SK-N-SH (cell line): ENCODE measurements at regions not wholly inside any gene's neighbourhood (a gene's known extent, or its start where the extent isn't known, plus 50 kb on each side); places are given as distances from the start of the nearest gene placed in this dataset.

Source experiments
- CTCF ChIA-PET: fragments of 300-600, 350-600 bp; formaldehyde crosslinking; extraction: SDS; loops from one replicate; lab custom pipeline; 2021; lab: Yijun Ruan, JAX
- POLR2A ChIA-PET: fragments of 350-600 bp; sonication (Branson Sonifier 250); formaldehyde crosslinking; extraction: SDS; loops from one replicate; lab custom pipeline; 2020; ENCODE audit warnings: antibody characterized with exemption, inconsistent platforms; lab: Yijun Ruan, JAX
- DNase-seq: peaks from one replicate; pipeline ENCODE4 v3.0.0; 2012
- H2AFZ ChIP-seq: fragments of 200-600 bp; sonication (generic); 2 replicates; pipeline ENCODE4 v1.8.1; 2016; ENCODE audit warnings: antibody characterized with exemption, mild to moderate bottlenecking, low read depth
- H3F3A ChIP-seq: fragments of 200-600 bp; sonication (generic); replicated peaks from 2 replicates; pipeline ENCODE3; 2016; ENCODE audit warnings: antibody characterized with exemption, mild to moderate bottlenecking; ENCODE audit not compliant: insufficient read depth
- H3K27ac ChIP-seq, 2 experiments: fragments of 200-500 bp in 1 of 2; fragments of 200-600 bp in 1 of 2; sonication (Bioruptor generic) in 1 of 2; sonication (generic), shearing (Covaris generic) in 1 of 2; 2 replicates each; pipeline versions ENCODE4 v1.5.1 to v1.6.1; 2014 to 2016; ENCODE audit warnings: low read depth in 2 of 2, inconsistent platforms in 1 of 2, low read length in 1 of 2, mild to moderate bottlenecking in 1 of 2, mixed read lengths in 1 of 2
- H3K27me3 ChIP-seq: fragments of 200-600 bp; sonication (generic), shearing (Covaris generic); 2 replicates; pipeline ENCODE4 v1.6.1; 2016; ENCODE audit warnings: mixed run types; ENCODE audit not compliant: insufficient read depth
- H3K36me3 ChIP-seq, 2 experiments: fragments of 200-500 bp in 1 of 2; fragments of 200-600 bp in 1 of 2; sonication (Bioruptor generic) in 1 of 2; sonication (generic) in 1 of 2; replicated peaks in 1 of 2; 2 replicates each; pipeline versions ENCODE3 to v1.5.1; 2014 to 2016; ENCODE audit warnings: low read length in 1 of 2, mild to moderate bottlenecking in 1 of 2; ENCODE audit not compliant: insufficient read depth in 2 of 2, control insufficient read depth in 1 of 2
- H3K4me1 ChIP-seq, 2 experiments: fragments of 200-500 bp in 1 of 2; fragments of 200-600 bp in 1 of 2; sonication (Bioruptor generic) in 1 of 2; sonication (generic), shearing (Covaris generic) in 1 of 2; 2 replicates each; pipeline versions ENCODE4 v1.5.1 to v1.6.1; 2014 to 2016; ENCODE audit warnings: low read depth in 1 of 2, low read length in 1 of 2, mixed run types in 1 of 2; ENCODE audit not compliant: insufficient read depth in 2 of 2, control insufficient read depth in 1 of 2
- H3K4me2 ChIP-seq: fragments of 200-600 bp; sonication (generic), shearing (Covaris generic); 2 replicates; pipeline ENCODE4 v1.6.1; 2017; ENCODE audit warnings: mixed run types
- H3K4me3 ChIP-seq, 2 experiments: fragments of 200-500 bp in 1 of 2; fragments of 200-600 bp in 1 of 2; sonication (Bioruptor generic) in 1 of 2; sonication (generic), shearing (Covaris generic) in 1 of 2; 2 replicates each; pipeline versions ENCODE4 v1.5.1 to v1.8.1; 2014 to 2016; ENCODE audit warnings: low read depth in 2 of 2, inconsistent platforms in 1 of 2, low read length in 1 of 2, mild to moderate bottlenecking in 1 of 2, mixed read lengths in 1 of 2, moderate library complexity in 1 of 2
- H3K79me2 ChIP-seq: fragments of 200-600 bp; sonication (generic); 2 replicates; pipeline ENCODE4 v1.8.1; 2017; ENCODE audit warnings: mild to moderate bottlenecking; ENCODE audit not compliant: insufficient read depth
- H3K9ac ChIP-seq: fragments of 200-600 bp; sonication (generic); 2 replicates; pipeline ENCODE4 v1.6.1; 2017; ENCODE audit warnings: mixed run types
- H3K9me2 ChIP-seq: fragments of 200-600 bp; sonication (generic); 2 replicates; pipeline ENCODE4 v1.6.1; 2017; ENCODE audit warnings: mixed run types
- H3K9me3 ChIP-seq: fragments of 200-600 bp; sonication (generic); 2 replicates; pipeline ENCODE4 v1.6.1; 2017; ENCODE audit warnings: mixed run types, mild to moderate bottlenecking, moderate library complexity
- H4K20me1 ChIP-seq: fragments of 200-600 bp; sonication (generic); 2 replicates; pipeline ENCODE4 v1.6.1; 2017; ENCODE audit warnings: mild to moderate bottlenecking, mixed run types; ENCODE audit not compliant: insufficient read depth
- ELF1 ChIP-seq: IDR thresholded peaks from 2 replicates; pipeline ENCODE4 v1.4.0; 2012
- FOSL2 ChIP-seq: IDR thresholded peaks from 2 replicates; pipeline ENCODE4 v1.4.0; 2012; ENCODE audit warnings: low read depth, mild to moderate bottlenecking, moderate library complexity, borderline replicate concordance
- GABPA ChIP-seq: IDR thresholded peaks from 2 replicates; pipeline ENCODE4 v1.4.0; 2012; ENCODE audit warnings: low read depth, mild to moderate bottlenecking
- JUND ChIP-seq: IDR thresholded peaks from 2 replicates; pipeline ENCODE4 v1.4.0; 2012
- MEF2A ChIP-seq: IDR thresholded peaks from 2 replicates; pipeline ENCODE4 v1.4.0; 2012; ENCODE audit warnings: low read depth, borderline replicate concordance
- MXI1 ChIP-seq: IDR thresholded peaks from 2 replicates; pipeline ENCODE4 v1.6.1; 2012; ENCODE audit warnings: mild to moderate bottlenecking, low read depth, low read length, improper control_type of control experiment
- NFIC ChIP-seq: IDR thresholded peaks from 2 replicates; pipeline ENCODE4 v1.4.0; 2012; ENCODE audit warnings: borderline replicate concordance
- POLR2AphosphoS5 ChIP-seq: IDR thresholded peaks from 2 replicates; pipeline ENCODE4 v1.6.1; 2012; ENCODE audit warnings: low read depth, low read length
- RAD21 ChIP-seq: IDR thresholded peaks from 2 replicates; pipeline ENCODE4 v1.6.1; 2012; ENCODE audit warnings: mild to moderate bottlenecking, low read length
- RCOR1 ChIP-seq: fragments of 150-350 bp; IDR thresholded peaks from 2 replicates; pipeline ENCODE4 v1.6.1; 2017; ENCODE audit warnings: antibody characterized with exemption, low read length
- SMC3 ChIP-seq: IDR thresholded peaks from 2 replicates; pipeline ENCODE4 v1.6.1; 2012; ENCODE audit warnings: low read depth, low read length, improper control_type of control experiment
- TAF1 ChIP-seq: IDR thresholded peaks from 2 replicates; pipeline ENCODE4 v1.6.1; 2012; ENCODE audit warnings: low read depth, mild to moderate bottlenecking, low read length, moderate library complexity, borderline replicate concordance
- TEAD4 ChIP-seq: IDR thresholded peaks from 2 replicates; pipeline ENCODE4 v1.4.0; 2012; ENCODE audit warnings: mild to moderate bottlenecking, borderline replicate concordance; ENCODE audit not compliant: insufficient read depth
- YY1 ChIP-seq: IDR thresholded peaks from 2 replicates; pipeline ENCODE4 v1.4.0; 2012; ENCODE audit warnings: low read depth, mild to moderate bottlenecking
- WGBS: methylation state at CpG from one replicate; pipeline ENCODE4 v1.1.6; 2017; ENCODE audit warnings: low lambda C conversion rate; 5-methylcytosine and 5-hydroxymethylcytosine counted together
- TF ChIP-seq, protein P1 (sequence below): IDR thresholded peaks from 2 replicates; pipeline ENCODE4 v1.4.0; 2012; ENCODE audit warnings: low read depth
- TF ChIP-seq, protein P2 (sequence below): fragments of 150-350 bp; IDR thresholded peaks from 2 replicates; pipeline ENCODE4 v1.6.1; 2016; ENCODE audit warnings: mild to moderate bottlenecking, low read depth, low read length
- TF ChIP-seq, protein P3 (sequence below): IDR thresholded peaks from 2 replicates; pipeline ENCODE4; 2012
- TF ChIP-seq, protein P4 (sequence below): fragments of 150-350 bp; IDR thresholded peaks from 2 replicates; pipeline ENCODE4 v1.6.1; 2017; ENCODE audit warnings: antibody characterized with exemption, low read length, low read depth, borderline replicate concordance
- TF ChIP-seq, protein P5 (sequence below): IDR thresholded peaks from 2 replicates; pipeline ENCODE4 v1.4.0; 2012; ENCODE audit warnings: low read depth, borderline replicate concordance

DNA sequence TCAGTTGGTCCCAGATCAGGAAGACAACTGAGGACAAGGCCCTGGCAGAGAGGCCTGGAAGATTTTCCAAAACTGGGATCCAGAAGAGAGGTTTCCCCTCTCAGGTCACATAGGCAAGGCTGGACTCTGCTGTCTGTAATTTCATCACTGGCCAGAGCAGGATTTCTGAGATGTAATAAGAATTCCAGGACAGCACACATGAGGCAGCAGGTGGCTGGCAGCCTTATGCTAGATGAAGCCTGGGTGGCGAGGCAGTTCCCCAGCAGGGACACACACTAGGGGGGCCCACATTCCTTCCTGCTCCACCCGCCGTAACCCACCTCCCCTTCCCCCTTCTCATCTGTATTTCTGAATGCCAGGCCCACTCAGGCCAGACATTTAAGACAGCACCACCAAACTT is 98.6 kb downstream of the HNRNPLL start:
- H3K4me2 ChIP-seq: no peak overlapping the region
- POLR2A ChIA-PET: no interaction called here

DNA sequence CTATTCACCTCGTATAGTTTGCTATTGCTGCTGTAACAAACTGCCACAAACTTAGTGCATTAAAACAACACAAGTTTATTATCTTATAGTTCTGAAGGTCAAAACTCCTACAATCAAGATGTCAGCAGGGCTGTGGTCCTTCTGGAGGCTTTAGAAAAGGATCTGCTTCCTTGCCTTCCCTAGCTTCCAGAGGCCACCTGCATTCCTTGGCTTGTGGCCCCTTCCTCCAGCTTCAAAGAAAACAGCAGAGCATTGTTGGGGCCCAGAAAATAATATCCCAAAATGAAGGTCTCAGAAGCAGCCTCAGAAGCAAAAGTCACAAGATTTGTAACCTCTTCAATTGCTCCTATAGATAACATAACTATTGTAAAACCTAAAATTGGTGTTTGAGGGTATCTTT is 100.6 kb downstream of the HNRNPLL start:
- TF ChIP-seq FOSL2: no peak
- TF ChIP-seq RCOR1: no peak
- no peak for TF ChIP-seq ELF1
- no peaks in the 10 kb centered on the region for H4K20me1 ChIP-seq
- peaks cover 0 to 3% of the 10 kb centered on the region in 2 experiments; a peak in 1 of 4 replicates for H3K4me1 ChIP-seq
- CTCF ChIA-PET: interaction anchor here (1.4 kb wide), 1 partner anchor 186 kb away, joined by 5 read pairs; no protein-coding TSS in a partner anchor
- H3K4me3 ChIP-seq: no peak overlapping the region
- no peak overlapping the region for H2AFZ ChIP-seq
- H3K9ac ChIP-seq: no peak overlapping the region
- H3K4me2 ChIP-seq: no peak overlapping the region
- H3K27me3 ChIP-seq: no peaks in the 10 kb centered on the region; the same call in 1 of the 2 replicates
- no peaks in the 10 kb centered on the region for H3F3A ChIP-seq
- H3K36me3 ChIP-seq: no peaks in the 10 kb centered on the region
- H3K9me3 ChIP-seq: no peaks in the 10 kb centered on the region
- no peak overlapping the region for H3K27ac ChIP-seq
- H3K79me2 ChIP-seq: no peaks in the 10 kb centered on the region
- H3K9me2 ChIP-seq: no peaks in the 10 kb centered on the region
- DNase-seq: no peak
- WGBS: 63% methylated on average over 1 of the region's 1 CpG
- POLR2A ChIA-PET: no interaction called here

More for the DNA sequence above, 98.6 kb downstream of the HNRNPLL start:
- H3K9ac ChIP-seq: no peak overlapping the region
- no peaks in the 10 kb centered on the region for H3K36me3 ChIP-seq
- no peak overlapping the region for H2AFZ ChIP-seq
- no peak for DNase-seq
- WGBS: 84% methylated on average over 3 of the region's 3 CpGs
- no peaks in the 10 kb centered on the region for H4K20me1 ChIP-seq
- H3K4me1 ChIP-seq: peaks cover 10 to 11% of the 10 kb centered on the region in 2 experiments; a peak in 3 of 4 replicates
- H3K27me3 ChIP-seq: no peaks in the 10 kb centered on the region; the same call in 1 of the 2 replicates
- no peaks in the 10 kb centered on the region for H3K9me3 ChIP-seq
- no peaks in the 10 kb centered on the region for H3K79me2 ChIP-seq
- H3K4me3 ChIP-seq: no peak overlapping the region
- CTCF ChIA-PET: interaction anchor here (1.1 kb wide), 1 partner anchor 189 kb away, joined by 5 read pairs; no protein-coding TSS in a partner anchor
- H3F3A ChIP-seq: peaks cover 1% of the 10 kb centered on the region
- TF ChIP-seq SMC3 (no peak), JUND (no peak), RAD21 (no peak), ELF1 (no peak), NFIC (no peak)
- TF ChIP-seq, protein P1, sequence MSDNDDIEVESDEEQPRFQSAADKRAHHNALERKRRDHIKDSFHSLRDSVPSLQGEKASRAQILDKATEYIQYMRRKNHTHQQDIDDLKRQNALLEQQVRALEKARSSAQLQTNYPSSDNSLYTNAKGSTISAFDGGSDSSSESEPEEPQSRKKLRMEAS: no peak
- H3K27ac ChIP-seq: no peak overlapping the region
- H3K9me2 ChIP-seq: no peaks in the 10 kb centered on the region

DNA sequence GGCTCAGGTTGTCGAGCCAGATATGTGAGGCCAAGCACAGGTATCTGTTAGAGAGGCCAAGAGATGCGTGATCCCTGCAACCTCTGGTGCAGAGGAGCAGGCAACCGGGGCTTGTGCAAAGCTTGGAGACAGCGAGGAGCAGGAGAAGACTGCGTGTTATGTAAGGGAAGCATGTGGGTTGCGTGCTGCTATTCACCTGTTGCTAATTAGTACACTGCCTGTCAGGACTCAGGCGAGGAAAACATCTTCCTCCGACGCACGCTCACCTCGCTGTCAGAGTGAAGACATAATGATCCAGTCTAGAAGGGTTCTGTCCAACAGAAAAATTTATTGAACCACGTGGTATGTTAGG is 102.5 kb downstream of the HNRNPLL start:
- no peak for DNase-seq
- WGBS: 81% methylated on average over 12 of the region's 12 CpGs
- Histone ChIP-seq H3K27me3 (no peaks in the 10 kb centered on the region; the same call in 1 of the 2 replicates), H4K20me1 (no peaks in the 10 kb centered on the region), H3K9me3 (no peaks in the 10 kb centered on the region), H3K4me2 (no peak overlapping the region), H3K79me2 (no peaks in the 10 kb centered on the region), H3K9ac (no peak overlapping the region), H2AFZ (no peak overlapping the region), H3K27ac (no peak overlapping the region), H3K4me1 (peaks cover 0 to 13% of the 10 kb centered on the region in 2 experiments; a peak in 1 of 4 replicates), H3K4me3 (no peak overlapping the region), H3K9me2 (no peaks in the 10 kb centered on the region), H3K36me3 (no peaks in the 10 kb centered on the region), H3F3A (no peaks in the 10 kb centered on the region)
- ChIA-PET CTCF (interaction anchor here (1.4 to 5.0 kb wide), 2 partner anchors 9 to 81 kb away, joined by 3 to 33 read pairs; no protein-coding TSS in a partner anchor), POLR2A (no interaction called here)
- no peak for TF ChIP-seq YY1
- TF ChIP-seq, protein P2, sequence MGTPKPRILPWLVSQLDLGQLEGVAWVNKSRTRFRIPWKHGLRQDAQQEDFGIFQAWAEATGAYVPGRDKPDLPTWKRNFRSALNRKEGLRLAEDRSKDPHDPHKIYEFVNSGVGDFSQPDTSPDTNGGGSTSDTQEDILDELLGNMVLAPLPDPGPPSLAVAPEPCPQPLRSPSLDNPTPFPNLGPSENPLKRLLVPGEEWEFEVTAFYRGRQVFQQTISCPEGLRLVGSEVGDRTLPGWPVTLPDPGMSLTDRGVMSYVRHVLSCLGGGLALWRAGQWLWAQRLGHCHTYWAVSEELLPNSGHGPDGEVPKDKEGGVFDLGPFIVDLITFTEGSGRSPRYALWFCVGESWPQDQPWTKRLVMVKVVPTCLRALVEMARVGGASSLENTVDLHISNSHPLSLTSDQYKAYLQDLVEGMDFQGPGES: no peak
- TF ChIP-seq, protein P3, sequence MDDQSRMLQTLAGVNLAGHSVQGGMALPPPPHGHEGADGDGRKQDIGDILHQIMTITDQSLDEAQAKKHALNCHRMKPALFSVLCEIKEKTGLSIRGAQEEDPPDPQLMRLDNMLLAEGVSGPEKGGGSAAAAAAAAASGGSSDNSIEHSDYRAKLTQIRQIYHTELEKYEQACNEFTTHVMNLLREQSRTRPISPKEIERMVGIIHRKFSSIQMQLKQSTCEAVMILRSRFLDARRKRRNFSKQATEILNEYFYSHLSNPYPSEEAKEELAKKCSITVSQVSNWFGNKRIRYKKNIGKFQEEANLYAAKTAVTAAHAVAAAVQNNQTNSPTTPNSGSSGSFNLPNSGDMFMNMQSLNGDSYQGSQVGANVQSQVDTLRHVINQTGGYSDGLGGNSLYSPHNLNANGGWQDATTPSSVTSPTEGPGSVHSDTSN: no peak
- TF ChIP-seq, protein P4, sequence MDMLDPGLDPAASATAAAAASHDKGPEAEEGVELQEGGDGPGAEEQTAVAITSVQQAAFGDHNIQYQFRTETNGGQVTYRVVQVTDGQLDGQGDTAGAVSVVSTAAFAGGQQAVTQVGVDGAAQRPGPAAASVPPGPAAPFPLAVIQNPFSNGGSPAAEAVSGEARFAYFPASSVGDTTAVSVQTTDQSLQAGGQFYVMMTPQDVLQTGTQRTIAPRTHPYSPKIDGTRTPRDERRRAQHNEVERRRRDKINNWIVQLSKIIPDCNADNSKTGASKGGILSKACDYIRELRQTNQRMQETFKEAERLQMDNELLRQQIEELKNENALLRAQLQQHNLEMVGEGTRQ: no peak
- TF ChIP-seq RAD21: no peak
- TF ChIP-seq TAF1: no peak
- TF ChIP-seq TEAD4: no peak
- no peak for TF ChIP-seq MEF2A
- TF ChIP-seq POLR2AphosphoS5: no peak
- TF ChIP-seq, protein P5, sequence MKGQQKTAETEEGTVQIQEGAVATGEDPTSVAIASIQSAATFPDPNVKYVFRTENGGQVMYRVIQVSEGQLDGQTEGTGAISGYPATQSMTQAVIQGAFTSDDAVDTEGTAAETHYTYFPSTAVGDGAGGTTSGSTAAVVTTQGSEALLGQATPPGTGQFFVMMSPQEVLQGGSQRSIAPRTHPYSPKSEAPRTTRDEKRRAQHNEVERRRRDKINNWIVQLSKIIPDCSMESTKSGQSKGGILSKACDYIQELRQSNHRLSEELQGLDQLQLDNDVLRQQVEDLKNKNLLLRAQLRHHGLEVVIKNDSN: no peak
- TF ChIP-seq GABPA: no peak
- no peak for TF ChIP-seq MXI1
- no peak for TF ChIP-seq JUND
